ENCODE measurements at regions not wholly inside any gene's neighbourhood (a gene's known extent, or its start where the extent isn't known, plus 50 kb on each side); places are given as distances from the start of the nearest gene placed in this dataset.

GRCh38 chr17:72021417-72022041, 99.3 kb upstream of the SOX9 start:
- no peak for DNase-seq

GRCh38 chr17:72022328-72023275, 98.2 kb upstream of the SOX9 start:
- DNase-seq = no peak

GRCh38 chr17:72024457-72024856, 96.4 kb upstream of the SOX9 start:
- no peak for DNase-seq

- DNase-seq = no peak
Measured at GRCh38 chr17:72025113-72025512, 95.7 kb upstream of the SOX9 start.

GRCh38 chr17:72030067-72030899, 90.5 kb upstream of the SOX9 start:
- DNase-seq = no peak

GRCh38 chr17:72031219-72031884, 89.5 kb upstream of the SOX9 start:
- DNase-seq = no peak

- no peak for DNase-seq
Measured at GRCh38 chr17:72033334-72033733, 87.5 kb upstream of the SOX9 start.

- no peak for DNase-seq
Measured at GRCh38 chr17:72034000-72034399, 86.8 kb upstream of the SOX9 start.

- no peak for DNase-seq
Measured at GRCh38 chr17:72038427-72038826, 82.4 kb upstream of the SOX9 start.

- DNase-seq = no peak
Measured at GRCh38 chr17:72039490-72039889, 81.3 kb upstream of the SOX9 start.

- no peak for DNase-seq
Measured at GRCh38 chr17:72046178-72046577, 74.6 kb upstream of the SOX9 start.

GRCh38 chr17:72046643-72047612, 73.9 kb upstream of the SOX9 start:
- no peak for DNase-seq

GRCh38 chr17:72049914-72050313, 70.9 kb upstream of the SOX9 start:
- no peak for DNase-seq

- DNase-seq = no peak
Measured at GRCh38 chr17:72053036-72053435, 67.8 kb upstream of the SOX9 start.

- no peak for DNase-seq
Measured at GRCh38 chr17:72053449-72053848, 67.4 kb upstream of the SOX9 start.

- DNase-seq = no peak
Measured at GRCh38 chr17:72056155-72056554, 64.7 kb upstream of the SOX9 start.

- no peak for DNase-seq
Measured at GRCh38 chr17:72056727-72057290, 64.0 kb upstream of the SOX9 start.

- DNase-seq = no peak
Measured at GRCh38 chr17:72060084-72060483, 60.7 kb upstream of the SOX9 start.

- no peak for DNase-seq
Measured at GRCh38 chr17:72063262-72063661, 57.6 kb upstream of the SOX9 start.

GRCh38 chr17:72063756-72064450, 56.9 kb upstream of the SOX9 start:
- no peak for DNase-seq
